Erythroblast (primary cell): ENCODE measurements at regions not wholly inside any gene's neighbourhood (a gene's known extent, or its start where the extent isn't known, plus 50 kb on each side); places are given as distances from the start of the nearest gene placed in this dataset.
A peak's percentile ranks its signal among the peaks of the same experiment; 100 is the strongest.

Experiments
- DNase-seq, 2 experiments: peaks; one replicate each; lab custom pipeline; 2025; lab: John Stamatoyannopoulos, UW
- GATA1 ChIP-seq: IDR thresholded peaks from 2 replicates; pipeline ENCODE4 v1.6.1; 2011; ENCODE audit warnings: low read depth, mild to moderate bottlenecking, control low read depth, low read length, moderate library complexity
- POLR2A ChIP-seq: IDR thresholded peaks from 2 replicates; pipeline ENCODE4 v1.6.1; 2011; ENCODE audit warnings: mild to moderate bottlenecking, low read length

DNA sequence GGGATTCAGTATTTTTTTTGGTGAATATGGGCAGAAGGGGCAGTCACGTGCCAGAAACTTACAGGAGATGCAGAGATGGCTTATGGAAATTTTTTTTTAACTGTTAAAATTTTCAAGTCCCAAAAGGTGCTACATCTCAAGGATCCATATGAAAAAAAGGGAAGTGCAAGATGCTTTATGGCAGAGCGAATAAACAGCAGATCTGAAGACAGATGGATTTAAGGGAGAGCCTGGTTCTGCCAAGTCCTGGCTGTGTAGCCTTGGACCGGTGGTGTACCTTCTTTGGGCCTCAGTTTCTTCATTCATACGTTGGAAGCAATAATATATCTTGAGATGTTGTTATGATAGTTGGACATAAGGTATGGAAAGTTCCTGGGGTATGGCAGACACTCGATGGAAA is 91.5 kb upstream of the ARRDC4 start:
- DNase-seq: no peak
- TF ChIP-seq GATA1 (no peak), POLR2A (no peak)

DNA sequence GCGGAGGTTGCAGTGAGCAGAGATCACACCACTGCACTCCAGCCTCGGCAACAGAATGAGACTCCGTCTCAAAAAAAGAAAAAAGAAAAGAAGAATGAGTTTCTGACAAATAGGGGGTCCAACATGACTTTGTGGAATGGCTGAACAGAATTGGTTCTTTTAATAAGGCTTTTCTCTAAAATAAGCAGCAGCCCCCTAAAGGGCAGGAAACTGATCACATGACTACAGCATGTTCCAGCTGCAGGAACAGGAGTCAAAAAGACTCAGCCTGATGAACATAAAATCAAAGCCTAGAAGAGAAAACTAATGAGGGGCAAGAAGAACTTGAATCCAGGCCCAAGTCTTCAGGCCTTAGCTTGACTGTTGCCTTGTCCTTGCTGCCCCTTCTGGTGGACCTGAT is 89.7 kb upstream of the ARRDC4 start:
- no peak for DNase-seq
- no peak for TF ChIP-seq GATA1
- TF ChIP-seq POLR2A: no peak

DNA sequence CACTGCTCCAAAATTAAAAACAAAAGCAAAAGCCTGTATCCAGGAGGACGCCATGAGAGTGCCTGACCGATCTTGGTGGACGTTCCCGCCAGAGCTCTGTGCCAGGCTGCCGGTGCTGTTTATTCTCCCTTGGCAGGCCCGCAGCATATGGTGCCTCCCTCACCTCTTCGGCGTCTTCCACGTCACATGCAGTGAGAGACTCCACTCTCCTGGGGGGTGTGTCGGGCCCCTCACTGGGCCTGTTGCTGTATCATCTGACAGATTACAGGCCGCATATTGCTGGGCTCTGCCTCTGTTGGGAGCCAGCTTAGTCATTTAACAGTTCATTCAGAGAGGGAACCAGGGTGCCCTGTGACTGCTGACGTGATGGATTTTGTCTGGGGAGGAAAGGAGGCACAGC is 86.4 kb upstream of the ARRDC4 start:
- no peak for TF ChIP-seq GATA1
- TF ChIP-seq POLR2A: no peak
- no peak for DNase-seq

DNA sequence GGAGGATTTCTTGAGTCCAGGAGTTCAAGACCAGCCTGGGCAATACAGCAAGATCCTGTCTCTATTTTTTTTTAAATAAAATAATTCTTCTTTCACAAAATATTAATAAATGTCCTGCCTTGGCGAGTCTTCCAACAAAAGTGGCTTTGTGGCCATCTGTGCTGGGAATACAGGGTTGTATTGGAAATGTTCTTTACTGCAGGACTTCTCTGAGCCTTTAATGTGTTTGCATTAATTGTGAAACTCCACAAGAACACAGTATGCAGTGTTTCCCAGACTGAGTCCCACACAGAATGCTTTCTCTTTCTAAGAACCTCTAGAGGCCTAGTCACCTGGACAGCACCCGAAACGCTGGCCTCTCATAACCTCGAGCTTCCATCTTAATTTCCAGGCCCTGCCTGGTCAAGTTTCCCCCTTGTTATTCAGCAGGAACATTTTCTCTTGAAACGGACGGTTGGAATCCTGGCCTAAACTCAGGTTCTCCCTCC is 85.4 kb upstream of the ARRDC4 start:
- TF ChIP-seq POLR2A (no peak), GATA1 (no peak)
- no peak for DNase-seq

DNA sequence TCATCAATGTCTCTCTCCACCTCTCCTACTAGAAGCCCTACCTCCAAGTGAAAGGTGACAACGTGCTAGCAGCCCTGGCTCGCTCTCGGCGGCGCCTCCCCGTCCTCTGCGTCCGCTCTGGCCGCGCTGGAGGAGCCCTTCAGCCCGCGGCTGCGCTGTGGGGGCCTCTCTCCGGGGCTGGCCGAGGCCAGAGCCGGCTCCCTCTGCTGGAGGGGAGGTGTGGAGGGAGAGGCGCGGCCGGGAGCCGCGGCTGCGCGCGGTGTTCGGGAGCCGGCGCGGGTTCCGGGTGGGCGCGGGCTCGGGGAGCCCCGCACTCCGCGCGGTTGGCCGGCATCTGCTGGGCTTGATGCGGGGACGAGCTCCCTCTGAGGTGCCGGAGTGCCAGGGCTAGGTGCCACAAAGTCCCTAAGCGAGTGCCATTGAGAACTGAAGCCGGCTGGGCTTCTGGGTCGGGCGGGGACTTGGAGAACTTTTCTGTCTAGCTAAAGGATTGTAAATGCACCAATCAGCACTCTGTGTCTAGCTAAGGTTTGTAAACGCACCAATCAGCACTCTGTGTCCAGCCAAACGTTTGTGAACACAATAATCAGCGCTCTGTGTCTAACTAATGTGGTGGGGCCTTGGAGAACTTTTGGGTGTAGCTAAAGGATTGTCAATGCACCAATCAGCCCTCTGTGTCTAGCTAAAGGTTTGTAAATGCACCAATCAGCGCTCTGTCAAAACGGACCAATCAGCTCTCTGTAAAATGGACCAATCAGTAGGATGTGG is 84.8 kb upstream of the ARRDC4 start:
- TF ChIP-seq GATA1: no peak
- TF ChIP-seq POLR2A: peak; percentile 60
- peak; percentile 44 to 47 for DNase-seq

DNA sequence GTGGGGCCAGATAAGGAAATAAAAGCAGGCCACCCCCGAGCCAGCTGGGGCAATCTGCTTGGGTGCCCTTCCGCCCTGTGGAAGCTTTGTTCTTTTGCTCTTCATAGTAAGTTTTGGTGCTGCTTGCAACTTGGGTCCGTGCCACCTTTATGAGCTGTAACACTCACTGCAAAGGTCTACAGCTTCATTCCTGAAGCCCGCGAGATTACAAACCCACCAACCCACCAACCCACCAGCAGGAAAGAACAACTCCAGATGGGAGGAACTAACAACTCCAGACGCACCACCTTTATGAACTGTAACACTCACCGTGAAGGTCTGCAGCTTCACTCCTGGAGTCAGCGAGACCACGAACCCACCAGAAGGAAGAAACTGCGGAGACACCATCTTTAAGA is 84.2 kb upstream of the ARRDC4 start:
- TF ChIP-seq GATA1: no peak
- no peak for DNase-seq

DNA sequence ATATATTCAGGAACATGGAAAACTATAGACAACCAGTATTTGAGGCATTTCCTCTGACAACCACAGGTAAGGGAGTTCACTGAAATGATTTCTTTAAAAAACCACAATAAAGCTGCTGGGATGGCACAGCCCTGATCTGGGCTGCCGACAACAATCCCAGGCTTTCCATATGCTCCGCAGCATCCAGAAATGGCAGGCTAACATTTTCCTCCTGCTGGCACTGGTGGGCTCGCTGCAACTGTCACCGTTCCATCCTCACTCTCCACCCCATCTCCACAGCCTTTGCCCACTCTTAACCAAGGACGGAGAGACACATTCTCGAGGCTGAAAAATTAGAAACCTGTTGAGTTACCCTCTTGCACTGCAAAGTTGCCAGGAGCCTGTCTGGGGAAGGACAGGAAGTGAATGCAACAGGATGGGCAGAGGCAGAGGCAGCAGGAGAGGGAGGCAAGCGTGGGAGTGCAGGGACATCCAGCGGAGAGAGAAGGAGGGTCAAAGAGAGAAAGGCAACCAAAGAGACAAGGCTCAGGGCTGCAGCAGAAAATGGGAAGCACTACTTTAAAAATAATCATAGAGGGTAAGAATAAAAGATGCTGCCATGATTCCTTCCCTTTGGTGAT is 79.0 kb upstream of the ARRDC4 start:
- no peak for DNase-seq
- TF ChIP-seq GATA1 (no peak), POLR2A (no peak)

DNA sequence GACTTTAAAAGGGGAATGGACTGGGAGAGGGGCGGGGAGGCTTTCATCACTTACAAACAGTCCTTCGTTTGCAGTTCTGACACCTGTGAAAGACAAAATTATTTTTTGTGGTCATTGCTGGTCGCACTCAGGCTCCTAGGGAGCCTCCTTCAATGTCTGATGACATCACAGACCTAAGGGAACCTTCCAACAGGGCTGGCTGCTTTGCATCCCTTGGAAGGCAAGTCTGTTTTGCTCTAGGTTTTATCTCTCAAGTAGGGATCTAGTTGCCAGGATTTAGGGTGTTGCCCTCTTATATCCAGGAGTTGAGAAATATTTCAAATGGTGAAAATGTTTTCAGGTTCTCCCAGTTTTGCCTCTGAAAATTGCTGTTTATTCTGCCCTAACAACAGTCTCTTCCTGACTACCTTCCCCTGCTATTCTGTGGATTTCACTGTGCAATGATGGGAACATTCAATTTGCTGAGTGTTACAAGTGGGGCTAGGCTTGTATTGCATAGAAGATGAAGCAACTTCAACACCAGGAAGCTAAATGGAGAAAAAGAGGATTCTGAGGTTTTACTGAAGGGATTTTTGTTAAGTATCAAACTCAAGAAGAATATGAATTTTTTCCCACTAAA is 75.9 kb upstream of the ARRDC4 start:
- no peak for TF ChIP-seq GATA1
- no peak for TF ChIP-seq POLR2A
- no peak for DNase-seq

DNA sequence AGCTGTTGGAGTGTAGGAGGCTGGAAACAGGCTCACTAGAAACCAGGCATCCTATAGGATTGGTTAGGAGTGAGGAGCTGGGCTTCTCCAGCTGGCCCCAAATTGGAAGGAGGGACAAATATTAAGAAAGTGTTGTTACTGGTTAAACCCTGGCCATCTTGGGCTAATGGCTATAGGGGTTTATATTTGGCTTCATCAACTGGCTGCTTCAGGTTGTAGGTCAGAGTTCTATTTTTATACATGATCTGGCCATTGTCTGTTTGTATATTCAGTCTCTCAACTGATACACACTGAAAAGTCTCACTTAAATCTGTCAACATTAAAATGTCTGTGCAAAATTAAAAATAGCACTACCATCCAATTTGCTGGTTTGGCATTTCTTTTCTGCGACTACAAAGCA is 70.2 kb upstream of the ARRDC4 start:
- no peak for DNase-seq
- TF ChIP-seq GATA1: no peak
- no peak for TF ChIP-seq POLR2A

DNA sequence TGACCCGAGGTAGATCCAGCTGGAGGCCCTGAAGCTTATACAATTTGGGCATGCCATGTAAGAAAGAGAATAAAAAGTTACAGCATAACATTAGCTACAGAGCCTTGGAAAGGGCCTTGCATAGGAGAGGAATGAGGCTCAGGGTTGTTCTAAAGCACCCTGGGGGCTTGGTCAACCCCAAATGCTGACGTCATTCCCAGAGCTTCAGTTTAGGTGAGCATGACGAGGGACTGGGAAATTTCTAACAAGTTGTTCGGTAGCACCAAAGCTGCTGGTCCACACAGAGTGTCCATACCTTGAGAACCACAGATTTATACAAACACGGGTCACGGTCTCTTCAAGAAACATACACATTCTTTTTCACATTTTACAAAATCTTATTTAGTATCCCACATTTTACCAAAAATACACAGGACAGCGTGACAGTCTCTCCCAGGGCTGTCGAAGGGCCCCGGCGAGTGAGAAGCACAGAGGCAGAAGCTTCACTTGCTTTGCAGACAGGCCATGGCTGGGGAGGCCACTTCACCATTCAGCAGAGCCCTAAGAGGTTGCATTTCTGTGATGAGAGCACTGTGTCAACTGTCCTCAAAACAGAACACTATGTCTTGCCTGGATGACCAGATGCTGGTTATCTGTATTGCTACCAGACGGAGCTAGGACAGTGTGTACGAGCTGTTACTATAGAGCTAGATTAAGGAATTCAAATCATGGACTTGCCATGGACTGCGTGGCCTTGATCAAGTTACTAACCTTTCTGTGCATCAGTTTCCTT is 68.2 kb upstream of the ARRDC4 start:
- TF ChIP-seq GATA1 (no peak), POLR2A (no peak)
- no peak for DNase-seq

DNA sequence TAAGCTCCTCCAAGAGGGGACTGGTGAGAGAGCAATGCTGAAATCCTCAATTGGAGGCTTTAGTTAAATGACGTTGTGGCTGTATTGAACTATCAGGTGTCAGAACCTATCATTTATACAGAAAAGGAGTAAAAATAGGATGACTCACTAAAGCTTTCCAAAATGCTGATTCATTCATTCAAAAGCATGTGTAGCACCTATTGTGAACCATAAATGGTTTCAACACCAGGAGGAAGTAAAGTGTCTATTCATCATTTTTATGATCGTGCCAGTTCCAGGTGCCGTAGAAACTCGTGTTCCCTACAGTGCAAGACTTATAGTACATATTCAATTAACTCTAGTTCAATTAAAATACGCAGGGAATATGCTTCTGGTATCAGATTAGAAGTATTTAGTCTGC is 66.5 kb upstream of the ARRDC4 start:
- DNase-seq: no peak
- TF ChIP-seq POLR2A (no peak), GATA1 (no peak)

DNA sequence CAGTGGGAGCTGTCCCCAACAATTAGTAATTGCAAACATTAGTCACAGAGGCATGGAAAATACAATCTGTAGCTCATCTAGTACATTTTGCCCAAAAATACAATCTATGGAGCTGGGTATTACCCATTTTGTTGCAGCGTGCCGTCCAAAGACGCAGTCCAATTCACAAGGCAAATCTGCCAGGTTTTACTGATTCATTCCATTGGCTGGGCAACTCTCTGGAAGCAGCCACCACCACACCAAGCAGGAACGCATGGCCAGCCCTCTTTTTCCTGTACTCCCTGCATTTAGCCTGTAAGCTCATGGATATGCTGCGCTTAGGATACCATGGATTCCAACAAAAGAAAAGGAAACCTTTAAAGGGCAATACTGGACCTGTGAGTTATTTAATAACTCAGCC is 60.5 kb upstream of the ARRDC4 start:
- TF ChIP-seq POLR2A (no peak), GATA1 (no peak)
- no peak for DNase-seq

DNA sequence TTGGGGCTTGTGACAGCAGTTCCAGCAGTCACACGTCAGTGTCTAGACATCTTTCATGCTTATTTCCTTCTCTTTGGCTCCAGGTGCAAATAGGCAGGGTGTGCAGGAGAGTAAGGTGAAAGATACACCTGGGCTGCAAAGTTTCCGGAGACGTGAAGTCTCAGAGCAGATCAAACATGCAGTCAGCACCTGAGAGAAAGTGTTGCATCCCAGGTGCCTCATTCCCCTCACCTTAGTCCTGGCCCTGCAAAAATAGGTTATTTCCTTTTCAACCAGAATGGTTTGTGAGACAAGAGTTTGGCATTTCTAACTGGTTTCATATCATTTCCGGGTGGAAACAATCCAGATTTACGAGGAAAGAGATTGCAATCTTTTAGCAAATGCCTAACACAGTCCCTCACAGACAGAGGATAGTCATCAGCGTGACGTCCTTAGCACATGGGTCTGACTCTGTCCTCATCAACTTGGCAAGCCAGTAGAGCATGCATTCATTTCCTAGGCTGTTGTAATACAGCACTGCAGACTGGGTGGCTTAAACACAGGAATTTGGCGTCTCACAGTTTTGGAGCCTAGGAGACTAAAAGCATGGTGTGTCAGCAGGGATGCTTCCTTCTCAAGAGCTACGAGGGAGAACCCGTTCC is 58.2 kb upstream of the ARRDC4 start:
- no peak for DNase-seq
- no peak for TF ChIP-seq POLR2A
